HG03457 (cell line): ENCODE measurements at regions not wholly inside any gene's neighbourhood (a gene's known extent, or its start where the extent isn't known, plus 50 kb on each side); places are given as distances from the start of the nearest gene placed in this dataset.

Experiments used
- ATAC-seq: cut with Tn5 transposase; IDR thresholded peaks from one replicate; pipeline ENCODE4 v1.9.1; 2021; ENCODE audit warnings: moderate number of reproducible peaks; ENCODE audit not compliant: unreplicated experiment

DNA sequence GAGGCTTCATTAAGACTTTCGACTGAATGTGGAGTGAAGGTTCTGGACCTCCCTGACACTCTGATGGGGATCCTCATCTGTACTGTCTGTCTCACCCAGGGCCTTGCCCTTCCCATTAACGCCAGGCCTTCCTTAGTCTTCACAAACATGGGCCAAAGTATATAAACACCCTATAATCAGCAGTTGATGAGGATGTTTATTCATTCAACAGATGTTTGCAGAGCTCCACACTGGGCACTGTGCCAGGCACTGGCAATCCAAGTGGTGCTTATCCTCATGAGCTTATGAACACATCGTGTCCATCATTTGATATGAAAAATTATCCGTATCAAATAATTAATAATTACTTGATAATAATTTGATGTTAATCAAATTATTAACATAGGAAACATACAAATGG lies 454.4 kb downstream of the FUT8 start:
- ATAC-seq: no peak

DNA sequence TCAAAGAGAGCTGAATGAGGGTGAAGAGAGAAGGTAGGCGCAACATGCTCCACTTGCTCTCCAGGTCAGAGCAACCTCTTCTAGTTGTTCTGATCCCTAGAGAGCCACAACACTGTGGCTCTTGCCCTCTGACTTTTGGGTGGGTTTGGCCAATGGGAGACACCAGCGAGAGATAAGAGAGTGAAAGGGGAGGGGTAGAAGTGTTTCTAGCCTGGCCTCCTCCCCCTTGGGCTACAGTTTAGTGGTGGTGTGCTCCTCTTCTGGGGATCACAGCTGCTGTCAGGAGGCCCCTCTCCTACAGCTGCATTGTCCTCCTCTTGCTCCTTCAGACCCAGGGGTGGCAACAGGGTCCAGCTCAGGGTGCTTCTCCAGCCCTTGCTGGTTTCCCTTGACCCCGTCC lies 454.8 kb downstream of the FUT8 start:
- no peak for ATAC-seq

GRCh38 chr14:65872536-65872935 lies 460.0 kb downstream of the FUT8 start:
- no peak for ATAC-seq

- no peak for ATAC-seq
Observed at GRCh38 chr14:65877166-65877565, 464.6 kb downstream of the FUT8 start.

DNA sequence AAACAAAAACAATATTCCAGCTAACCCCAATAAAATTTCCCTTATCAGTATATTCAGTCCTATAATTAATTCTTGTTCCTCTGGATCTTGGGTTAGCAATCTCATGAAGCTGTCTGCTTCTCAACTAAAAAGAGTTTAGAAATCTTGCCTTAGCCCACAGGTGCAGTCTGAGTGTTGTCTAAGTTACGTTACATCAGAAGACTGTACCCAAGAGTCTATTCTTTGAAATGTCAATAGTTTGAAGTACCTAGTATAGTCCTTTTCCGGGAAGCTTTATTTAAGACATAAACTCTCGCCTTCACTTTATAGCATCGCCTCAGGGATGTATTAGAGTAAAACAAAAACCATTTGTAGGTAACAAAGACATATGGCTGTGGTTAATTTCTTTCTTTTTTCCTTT lies 465.1 kb downstream of the FUT8 start:
- no peak for ATAC-seq

GRCh38 chr14:65878586-65878985 lies 466.1 kb downstream of the FUT8 start:
- no peak for ATAC-seq

- no peak for ATAC-seq
Observed at GRCh38 chr14:65879248-65880009, 466.9 kb downstream of the FUT8 start.

DNA sequence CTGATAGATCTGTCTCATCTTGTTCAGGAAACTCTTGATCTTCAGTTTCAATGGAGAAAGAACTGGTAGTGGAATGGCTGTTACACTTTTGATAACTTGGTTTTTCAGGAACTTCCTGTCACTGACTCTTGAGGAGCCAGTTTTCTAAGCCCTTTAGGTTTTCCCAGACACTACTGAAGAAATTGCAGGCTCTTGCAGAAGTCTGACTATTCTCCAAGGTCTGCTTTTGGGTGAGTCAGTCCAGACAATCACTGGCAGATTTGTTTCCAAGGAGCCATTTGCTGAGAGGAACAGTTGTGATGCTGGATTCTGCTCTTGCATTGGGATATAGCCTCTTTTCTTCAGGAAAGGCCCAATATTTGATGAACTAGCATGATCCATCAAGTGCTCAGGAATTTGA lies 468.0 kb downstream of the FUT8 start:
- no peak for ATAC-seq

DNA sequence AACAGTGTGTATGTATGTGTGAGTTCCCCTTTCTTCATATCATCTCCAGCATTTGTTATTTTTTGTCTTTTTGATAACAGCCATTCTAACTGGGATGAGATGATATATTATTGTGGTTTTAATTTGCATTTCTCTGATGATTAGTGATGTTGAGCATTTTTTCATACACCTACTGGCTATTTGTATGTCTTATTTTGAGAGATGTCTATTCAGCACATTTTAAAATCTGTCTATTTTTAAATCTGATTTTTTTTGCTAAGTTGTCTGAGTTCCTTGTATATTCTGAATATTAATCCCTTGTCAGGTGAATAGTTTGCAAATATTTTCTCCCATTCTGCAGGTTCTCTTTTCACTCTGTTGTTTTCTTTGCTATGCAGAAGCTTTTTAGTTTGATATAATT lies 469.1 kb downstream of the FUT8 start:
- ATAC-seq: no peak

DNA sequence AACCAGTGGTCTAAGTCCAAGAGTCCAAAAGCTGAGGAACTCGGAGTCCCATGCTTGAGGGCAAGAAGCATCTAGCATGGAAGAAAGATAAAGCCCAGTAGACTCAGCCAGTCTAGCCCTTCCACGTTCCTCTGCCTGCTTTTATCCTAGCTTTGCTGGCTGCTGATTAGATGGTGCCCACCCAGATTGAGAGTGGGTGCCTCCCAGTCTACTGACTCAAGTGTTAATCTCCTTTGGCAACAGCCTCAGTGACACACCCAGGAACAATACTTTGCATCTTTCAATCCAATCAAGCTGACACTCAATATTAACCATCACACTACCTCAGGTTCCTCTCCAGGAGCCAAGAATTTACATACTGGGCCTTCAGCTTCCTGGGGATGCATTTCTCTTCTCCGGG lies 476.1 kb downstream of the FUT8 start:
- no peak for ATAC-seq

DNA sequence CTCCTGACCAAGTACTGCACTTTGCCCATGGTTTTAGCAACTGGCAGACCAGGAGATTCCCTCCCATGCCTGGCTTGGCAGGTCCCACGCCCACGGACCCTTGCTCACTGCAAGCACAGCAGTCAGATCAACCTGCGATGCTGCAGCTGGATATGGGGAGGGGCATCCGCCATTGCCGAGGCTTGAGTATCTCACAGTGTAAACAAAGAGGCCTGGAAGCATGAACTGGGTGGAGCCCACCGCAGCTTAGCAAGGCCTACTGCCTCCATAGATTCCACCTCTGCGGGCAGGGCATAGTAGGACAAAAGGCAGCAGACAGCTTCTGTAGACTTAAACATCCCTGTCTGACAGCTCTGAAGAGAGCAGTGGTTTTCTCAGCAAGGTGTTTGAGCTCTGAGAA lies 479.8 kb downstream of the FUT8 start:
- ATAC-seq: no peak

DNA sequence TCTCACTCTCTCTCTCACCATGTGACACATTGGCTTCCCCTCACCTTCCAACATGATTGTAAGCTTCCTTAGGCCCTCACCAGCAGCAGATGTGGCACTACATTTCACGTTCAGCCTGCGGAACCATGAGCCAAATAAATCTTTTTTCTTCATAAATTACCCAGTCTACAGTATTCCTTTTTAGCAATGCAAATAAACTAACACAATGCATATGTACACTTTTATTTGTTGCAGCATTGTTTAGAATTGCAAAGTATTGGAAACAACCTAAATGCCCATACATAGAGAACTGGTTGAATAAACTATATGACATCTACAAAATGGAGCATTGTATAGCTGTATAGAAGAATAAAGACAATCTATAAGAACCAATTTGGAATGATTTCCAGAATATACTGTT lies 487.6 kb downstream of the FUT8 start:
- ATAC-seq: no peak

DNA sequence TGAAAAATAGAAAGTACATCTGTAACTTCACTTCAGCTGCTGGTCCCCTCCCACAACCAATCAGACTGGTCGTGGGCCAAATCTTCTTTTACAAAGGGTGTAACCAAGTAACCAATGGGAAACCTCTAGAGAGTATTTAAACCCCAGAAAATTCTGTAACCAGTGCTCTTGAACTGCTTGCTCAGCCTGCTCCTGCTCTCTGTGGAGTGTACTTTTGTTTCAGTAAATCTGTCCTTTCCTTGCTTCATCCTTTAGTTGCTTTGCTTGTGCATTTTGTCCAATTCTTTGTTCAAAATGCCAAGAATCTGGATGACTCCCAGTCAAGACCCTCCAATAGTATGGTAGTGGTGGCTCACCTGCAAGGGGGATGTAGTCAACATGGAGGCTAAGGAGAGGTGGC lies 489.1 kb downstream of the FUT8 start:
- no peak for ATAC-seq

DNA sequence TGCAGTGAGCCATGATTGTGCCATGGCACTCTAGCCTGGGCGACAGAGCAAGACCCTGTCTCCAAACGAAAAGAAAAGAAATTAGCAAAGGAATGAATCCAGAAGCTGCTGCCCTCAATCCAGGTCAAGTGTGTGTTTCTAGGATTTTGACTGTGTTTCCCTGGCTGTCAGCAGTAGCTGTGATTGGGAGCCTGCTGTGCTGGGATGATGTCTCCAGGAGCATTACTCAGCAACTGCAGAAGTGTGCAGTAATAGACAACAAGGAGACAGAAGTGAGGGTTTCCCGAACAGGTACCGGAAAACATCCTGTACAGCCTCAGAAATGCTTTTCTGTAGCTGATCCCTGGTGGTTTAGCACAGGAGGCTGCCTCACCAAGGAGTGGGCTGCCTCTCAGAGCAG lies 492.5 kb downstream of the FUT8 start:
- ATAC-seq: no peak

- ATAC-seq: no peak
Observed at GRCh38 chr14:65906344-65906743, 493.8 kb downstream of the FUT8 start.

GRCh38 chr14:65906948-65907347 lies 494.4 kb downstream of the FUT8 start:
- ATAC-seq: no peak

- no peak for ATAC-seq
Observed at GRCh38 chr14:65910108-65910786, 497.7 kb downstream of the FUT8 start.

- no peak for ATAC-seq
Observed at GRCh38 chr14:65915125-65915524, 502.6 kb downstream of the FUT8 start.

GRCh38 chr14:65916055-65916454 lies 503.5 kb downstream of the FUT8 start:
- no peak for ATAC-seq

DNA sequence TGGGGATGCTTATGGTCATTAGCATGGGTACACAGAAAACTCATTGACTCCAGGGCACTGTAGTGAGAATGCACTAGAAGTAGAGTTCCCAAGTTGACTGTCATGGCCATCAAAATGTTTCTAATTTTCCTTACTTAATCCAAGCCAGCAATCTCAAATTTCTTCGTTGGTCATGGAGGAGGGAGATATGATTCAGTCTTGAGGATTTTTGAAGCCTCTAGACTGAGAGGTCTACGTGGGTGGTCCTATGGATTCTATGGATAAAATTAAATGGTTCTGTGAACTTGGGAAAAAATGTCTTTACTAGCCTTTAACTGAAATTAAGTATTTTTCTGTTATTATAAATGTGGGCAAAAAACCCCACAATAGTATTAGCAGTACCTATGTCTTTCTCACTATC lies 508.5 kb downstream of the FUT8 start:
- no peak for ATAC-seq

DNA sequence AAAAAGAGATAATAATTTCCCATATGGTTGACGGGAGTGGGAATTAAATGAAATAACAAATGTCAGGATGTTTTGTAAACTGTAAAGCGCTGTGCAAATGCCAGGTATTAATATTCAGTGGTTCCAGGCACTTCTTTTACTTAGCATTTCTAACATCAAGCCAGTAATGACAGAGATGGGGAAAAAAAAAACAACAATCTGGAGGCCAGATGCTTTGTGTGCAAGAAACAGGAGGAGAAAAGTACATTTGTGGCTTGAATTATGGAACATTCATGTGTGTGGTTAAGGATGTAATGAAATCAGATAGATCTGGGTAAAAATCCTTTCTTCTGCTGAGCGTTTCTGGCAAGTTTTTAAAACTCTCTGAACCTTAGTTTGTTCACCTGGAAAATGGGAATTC lies 509.6 kb downstream of the FUT8 start:
- no peak for ATAC-seq

- ATAC-seq: no peak
Observed at GRCh38 chr14:65926504-65926903, 514.0 kb downstream of the FUT8 start.
